ENCODE measurements at regions not wholly inside any gene's neighbourhood (a gene's known extent, or its start where the extent isn't known, plus 50 kb on each side); places are given as distances from the start of the nearest gene placed in this dataset.

- TF ChIP-seq CTCF (IDR thresholded peaks at IDR 0.05; ENCODE audit: low read depth, low read length) (no peak), EZH2phosphoT487 (IDR thresholded peaks at IDR 0.05; ENCODE audit: low read depth) (no peak)
Measured at GRCh38 chr1:198424441-198424840, 116.0 kb downstream of the ATP6V1G3 start.

All from OCI-LY3 (cell line).